ENCODE measurements at regions not wholly inside any gene's neighbourhood (a gene's known extent, or its start where the extent isn't known, plus 50 kb on each side); places are given as distances from the start of the nearest gene placed in this dataset.
A peak's percentile ranks its signal among the peaks of the same experiment; 100 is the strongest.

DNA sequence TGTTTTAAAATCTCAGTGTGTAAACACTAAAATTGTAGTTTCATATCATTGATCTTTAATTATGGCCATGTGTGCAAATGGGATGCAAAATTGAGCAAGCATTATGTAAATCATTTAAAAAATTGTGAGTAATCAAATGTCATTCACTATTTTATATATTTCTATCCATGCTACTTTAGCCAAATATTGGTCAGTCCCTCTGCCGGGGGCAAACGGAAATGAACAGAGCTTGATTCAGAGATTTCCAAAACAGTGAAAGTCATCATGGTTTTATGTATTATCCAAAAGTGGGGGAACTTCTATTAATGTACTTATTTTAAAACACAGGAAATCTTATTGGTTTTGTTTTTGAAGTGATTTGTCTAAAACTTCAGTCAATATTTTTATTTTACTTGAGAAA lies 219.1 kb downstream of the IRS2 start:
- H3K9me3 ChIP-seq (ENCODE audit: control insufficient read depth, low read length) = no peaks in the 10 kb centered on the region
- DNase-seq (ENCODE audit: low read depth) = no peak
- H3K4me3 ChIP-seq (ENCODE audit: low read length) = no peak overlapping the region
- no peaks in the 10 kb centered on the region for H3K27me3 ChIP-seq (replicated peaks; ENCODE audit: control insufficient read depth, insufficient read depth, low read length)
- H3K36me3 ChIP-seq (ENCODE audit: control insufficient read depth, insufficient read depth, low read length, severe bottlenecking) = no peaks in the 10 kb centered on the region
- no peaks in the 10 kb centered on the region for H3K4me1 ChIP-seq (ENCODE audit: control insufficient read depth, insufficient read depth, low read length)
- no peak overlapping the region for H3K9ac ChIP-seq (ENCODE audit: low read length)

DNA sequence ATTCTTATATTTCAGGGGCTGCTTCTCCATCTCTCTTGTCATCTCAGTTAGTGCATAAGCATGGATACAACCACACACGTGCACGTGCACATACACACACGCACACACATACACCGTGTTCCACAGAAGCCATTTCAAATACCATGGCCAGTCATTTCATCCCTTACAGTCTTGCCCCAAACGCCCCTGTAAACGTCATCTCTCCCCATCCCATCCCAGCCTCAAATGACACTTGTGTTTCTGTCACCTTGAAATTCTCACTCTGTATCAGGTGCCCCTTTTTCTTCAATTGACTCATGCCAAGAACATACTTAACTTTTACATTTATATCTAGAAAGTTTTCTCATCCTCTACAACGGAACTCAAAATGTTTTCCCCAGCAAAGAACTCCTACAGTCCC lies 220.5 kb downstream of the IRS2 start:
- H3K4me3 ChIP-seq (ENCODE audit: low read length) = no peak overlapping the region
- H3K4me1 ChIP-seq (ENCODE audit: control insufficient read depth, insufficient read depth, low read length) = no peaks in the 10 kb centered on the region
- no peaks in the 10 kb centered on the region for H3K27me3 ChIP-seq (replicated peaks; ENCODE audit: control insufficient read depth, insufficient read depth, low read length)
- no peak for DNase-seq (ENCODE audit: low read depth)
- no peaks in the 10 kb centered on the region for H3K36me3 ChIP-seq (ENCODE audit: control insufficient read depth, insufficient read depth, low read length, severe bottlenecking)
- H3K9me3 ChIP-seq (ENCODE audit: control insufficient read depth, low read length) = no peaks in the 10 kb centered on the region
- no peak overlapping the region for H3K9ac ChIP-seq (ENCODE audit: low read length)

DNA sequence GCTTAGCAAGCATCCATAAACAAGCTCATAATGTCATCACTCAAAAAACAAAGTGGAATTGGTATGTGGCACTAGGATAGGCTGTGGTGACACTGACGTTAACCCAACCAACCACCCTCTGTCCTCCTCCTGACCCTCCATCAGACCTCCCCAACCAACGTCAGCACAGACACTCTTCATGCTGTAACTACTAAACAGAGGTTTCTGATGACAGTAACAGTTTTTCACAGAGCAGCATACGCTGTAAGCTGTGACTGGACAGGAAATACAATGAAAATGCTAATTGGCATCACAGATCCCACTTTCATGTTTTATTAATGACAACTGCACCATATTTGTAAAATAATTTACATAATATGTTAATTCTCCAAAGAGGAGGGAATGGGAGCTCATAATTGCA lies 238.0 kb downstream of the IRS2 start:
- H3K36me3 ChIP-seq (ENCODE audit: control insufficient read depth, insufficient read depth, low read length, severe bottlenecking) = no peaks in the 10 kb centered on the region
- H3K9ac ChIP-seq (ENCODE audit: low read length) = no peak overlapping the region
- H3K27me3 ChIP-seq (replicated peaks; ENCODE audit: control insufficient read depth, insufficient read depth, low read length) = peaks cover 5% of the 10 kb centered on the region
- DNase-seq (ENCODE audit: low read depth) = no peak
- H3K4me1 ChIP-seq (ENCODE audit: control insufficient read depth, insufficient read depth, low read length) = no peaks in the 10 kb centered on the region
- H3K4me3 ChIP-seq (ENCODE audit: low read length) = no peak overlapping the region
- H3K9me3 ChIP-seq (ENCODE audit: control insufficient read depth, low read length) = no peaks in the 10 kb centered on the region

DNA sequence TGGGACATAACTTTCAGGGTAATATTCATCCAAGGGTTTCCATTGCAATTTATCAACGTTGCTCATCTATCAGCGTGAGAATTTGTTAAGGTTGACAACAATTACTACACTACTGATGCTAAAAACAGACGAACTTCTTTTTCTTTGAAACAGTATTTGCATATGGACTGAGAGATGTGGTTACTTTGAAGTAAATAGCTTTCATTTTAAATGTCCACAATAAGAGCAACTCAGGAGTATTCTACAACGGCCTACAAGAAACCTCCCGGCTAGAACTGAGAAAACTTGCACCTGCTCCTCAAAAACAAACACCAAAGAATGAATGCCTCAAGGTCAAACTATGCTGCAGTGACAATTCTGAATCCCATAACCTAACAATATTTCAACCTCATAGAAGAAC lies 238.4 kb downstream of the IRS2 start:
- no peaks in the 10 kb centered on the region for H3K9me3 ChIP-seq (ENCODE audit: control insufficient read depth, low read length)
- no peaks in the 10 kb centered on the region for H3K36me3 ChIP-seq (ENCODE audit: control insufficient read depth, insufficient read depth, low read length, severe bottlenecking)
- DNase-seq (ENCODE audit: low read depth) = no peak
- peaks cover 5% of the 10 kb centered on the region for H3K27me3 ChIP-seq (replicated peaks; ENCODE audit: control insufficient read depth, insufficient read depth, low read length)
- H3K4me1 ChIP-seq (ENCODE audit: control insufficient read depth, insufficient read depth, low read length) = no peaks in the 10 kb centered on the region
- H3K9ac ChIP-seq (ENCODE audit: low read length) = no peak overlapping the region
- no peak overlapping the region for H3K4me3 ChIP-seq (ENCODE audit: low read length)

DNA sequence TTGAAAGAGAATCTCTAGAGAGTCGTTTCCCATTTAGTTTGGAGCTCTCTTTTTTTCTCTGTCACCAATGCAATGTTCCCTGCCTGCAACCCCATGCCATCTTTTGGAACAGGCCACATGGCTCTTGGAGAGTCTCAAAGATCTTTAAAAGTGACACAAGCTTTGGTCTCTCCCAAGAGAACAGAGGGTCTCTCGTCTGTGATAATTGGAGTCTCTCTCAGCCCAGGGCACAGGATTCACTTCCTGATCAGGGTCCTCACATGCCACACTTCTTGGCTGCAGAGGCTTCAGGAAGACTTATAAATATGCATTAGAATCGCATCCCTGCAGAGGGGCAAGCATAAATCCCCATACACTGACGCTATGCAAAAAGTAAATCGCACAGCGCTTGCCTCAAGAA lies 240.5 kb downstream of the IRS2 start:
- no peak for DNase-seq (ENCODE audit: low read depth)
- H3K9me3 ChIP-seq (ENCODE audit: control insufficient read depth, low read length) = no peaks in the 10 kb centered on the region
- no peak overlapping the region for H3K9ac ChIP-seq (ENCODE audit: low read length)
- peaks cover 5% of the 10 kb centered on the region for H3K27me3 ChIP-seq (replicated peaks; ENCODE audit: control insufficient read depth, insufficient read depth, low read length)
- H3K4me1 ChIP-seq (ENCODE audit: control insufficient read depth, insufficient read depth, low read length) = no peaks in the 10 kb centered on the region
- H3K36me3 ChIP-seq (ENCODE audit: control insufficient read depth, insufficient read depth, low read length, severe bottlenecking) = no peaks in the 10 kb centered on the region
- H3K4me3 ChIP-seq (ENCODE audit: low read length) = no peak overlapping the region

DNA sequence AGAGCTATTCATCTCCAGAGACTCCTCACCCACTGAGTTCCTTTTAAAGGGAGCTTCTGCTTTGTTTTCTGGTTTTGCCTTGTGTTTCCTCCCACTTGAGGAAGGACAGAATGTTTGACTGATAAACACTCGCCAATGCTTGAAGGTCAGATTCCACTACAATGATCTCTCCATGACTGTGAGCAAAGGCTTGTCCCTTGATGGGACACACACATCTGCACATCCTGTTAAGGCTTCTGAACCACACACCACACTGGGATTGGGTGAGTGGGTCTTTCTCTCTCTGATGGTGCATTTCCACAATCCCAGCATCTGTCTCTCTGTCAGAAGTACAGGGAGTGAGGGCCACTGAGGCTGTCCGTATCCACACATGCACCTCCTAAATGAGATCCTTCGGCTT lies 245.3 kb downstream of the IRS2 start:
- Histone ChIP-seq H3K4me3 (ENCODE audit: low read length) (no peak overlapping the region), H3K9me3 (ENCODE audit: control insufficient read depth, low read length) (no peaks in the 10 kb centered on the region), H3K27me3 (replicated peaks; ENCODE audit: control insufficient read depth, insufficient read depth, low read length) (peaks cover 10% of the 10 kb centered on the region), H3K9ac (ENCODE audit: low read length) (no peak overlapping the region), H3K36me3 (ENCODE audit: control insufficient read depth, insufficient read depth, low read length, severe bottlenecking) (no peaks in the 10 kb centered on the region), H3K4me1 (ENCODE audit: control insufficient read depth, insufficient read depth, low read length) (no peaks in the 10 kb centered on the region)
- no peak for DNase-seq (ENCODE audit: low read depth)

DNA sequence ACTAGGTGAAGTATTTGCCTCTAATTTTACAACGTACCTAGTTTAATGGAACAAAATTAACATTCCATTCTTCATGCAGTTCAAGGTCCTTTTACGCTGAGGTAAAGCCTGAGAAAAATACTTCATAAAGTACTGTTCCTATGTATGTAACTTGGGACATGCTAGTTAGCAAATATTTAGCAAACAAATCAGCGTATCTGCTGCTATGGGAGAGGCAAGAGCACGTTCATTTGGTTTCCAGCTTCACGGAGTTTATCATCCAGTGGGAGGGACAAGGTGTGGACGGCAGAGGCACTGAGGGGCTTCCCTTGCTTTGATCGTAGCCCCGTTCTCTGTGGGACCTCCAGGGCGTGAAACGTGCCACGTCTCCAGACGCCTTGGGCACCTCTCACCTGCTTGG lies 248.8 kb downstream of the IRS2 start:
- H3K4me3 ChIP-seq (ENCODE audit: low read length) = no peak overlapping the region

DNA sequence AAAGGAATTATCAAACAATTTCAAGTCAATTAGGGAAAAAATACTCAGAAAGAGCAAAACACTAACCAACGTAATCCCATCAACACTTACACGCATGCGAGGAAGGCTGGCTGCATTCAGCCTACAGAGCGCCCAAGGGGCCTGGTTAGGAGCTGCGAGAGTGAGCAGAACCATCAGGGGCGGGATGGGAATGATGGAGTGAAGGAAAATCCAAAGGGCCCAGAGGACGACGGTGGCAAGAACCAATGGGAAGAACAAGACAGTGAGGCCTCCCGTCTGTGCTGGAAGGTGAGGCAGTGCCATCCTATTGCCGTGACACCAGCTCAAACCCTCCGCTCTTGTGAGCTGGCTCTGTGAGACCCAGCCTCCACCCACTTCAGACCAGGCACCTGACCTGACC lies 253.0 kb downstream of the IRS2 start:
- Histone ChIP-seq H3K4me3 (ENCODE audit: low read length) (no peak overlapping the region), H3K4me1 (ENCODE audit: control insufficient read depth, insufficient read depth, low read length) (no peaks in the 10 kb centered on the region), H3K9me3 (ENCODE audit: control insufficient read depth, low read length) (no peaks in the 10 kb centered on the region), H3K36me3 (ENCODE audit: control insufficient read depth, insufficient read depth, low read length, severe bottlenecking) (no peaks in the 10 kb centered on the region), H3K27me3 (replicated peaks; ENCODE audit: control insufficient read depth, insufficient read depth, low read length) (peaks cover 3% of the 10 kb centered on the region), H3K9ac (ENCODE audit: low read length) (no peak overlapping the region)
- no peak for DNase-seq (ENCODE audit: low read depth)

More for the DNA sequence above, 248.8 kb downstream of the IRS2 start:
- H3K27me3 ChIP-seq (replicated peaks; ENCODE audit: control insufficient read depth, insufficient read depth, low read length) = peaks cover 4% of the 10 kb centered on the region
- H3K9ac ChIP-seq (ENCODE audit: low read length) = no peak overlapping the region
- no peaks in the 10 kb centered on the region for H3K36me3 ChIP-seq (ENCODE audit: control insufficient read depth, insufficient read depth, low read length, severe bottlenecking)
- no peak for DNase-seq (ENCODE audit: low read depth)
- no peaks in the 10 kb centered on the region for H3K4me1 ChIP-seq (ENCODE audit: control insufficient read depth, insufficient read depth, low read length)
- no peaks in the 10 kb centered on the region for H3K9me3 ChIP-seq (ENCODE audit: control insufficient read depth, low read length)

DNA sequence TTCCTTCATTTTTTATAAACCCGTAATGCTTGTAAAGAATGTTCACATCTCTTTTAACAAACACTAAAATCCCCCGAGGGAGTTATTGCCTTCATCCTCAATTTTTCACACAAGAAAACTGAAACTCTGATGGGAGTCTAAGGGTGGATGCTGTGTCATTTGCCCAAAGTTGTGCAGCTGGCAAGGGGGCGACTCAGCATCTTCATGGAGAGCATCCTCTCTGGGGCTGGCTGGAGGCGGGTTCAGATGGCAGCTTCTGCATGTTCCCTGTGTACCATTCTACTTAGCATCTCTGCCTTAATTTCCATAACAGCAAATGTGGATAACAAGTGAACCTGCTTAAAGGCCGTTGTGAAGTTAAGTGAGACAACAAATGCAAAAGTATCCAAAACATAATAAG lies 256.4 kb downstream of the IRS2 start:
- DNase-seq (ENCODE audit: low read depth) = no peak
- no peak overlapping the region for H3K9ac ChIP-seq (ENCODE audit: low read length)
- H3K4me1 ChIP-seq (ENCODE audit: control insufficient read depth, insufficient read depth, low read length) = no peaks in the 10 kb centered on the region
- H3K9me3 ChIP-seq (ENCODE audit: control insufficient read depth, low read length) = no peaks in the 10 kb centered on the region
- no peak overlapping the region for H3K4me3 ChIP-seq (ENCODE audit: low read length)
- H3K27me3 ChIP-seq (replicated peaks; ENCODE audit: control insufficient read depth, insufficient read depth, low read length) = no peaks in the 10 kb centered on the region
- H3K36me3 ChIP-seq (ENCODE audit: control insufficient read depth, insufficient read depth, low read length, severe bottlenecking) = no peaks in the 10 kb centered on the region

DNA sequence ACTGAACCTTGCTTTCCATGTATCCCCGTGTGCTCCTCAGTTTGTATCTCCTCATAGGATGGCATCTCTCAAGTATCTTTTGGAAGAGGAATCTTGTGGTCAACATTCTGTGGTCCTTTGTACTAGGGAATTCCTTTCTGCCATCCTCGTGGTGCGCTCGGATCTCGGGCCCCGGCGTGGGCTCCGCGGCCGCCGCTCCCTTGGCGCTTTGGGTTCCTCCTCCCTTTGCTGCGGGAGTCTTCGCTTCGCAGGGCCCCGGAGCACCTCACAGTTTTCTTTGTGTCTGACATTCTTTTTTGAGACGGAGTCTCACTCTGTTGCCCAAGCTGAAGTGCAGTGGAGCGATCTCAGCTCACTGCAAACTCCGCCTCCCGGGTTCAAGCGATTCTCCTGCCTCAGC lies 264.7 kb downstream of the IRS2 start:
- H3K9me3 ChIP-seq (ENCODE audit: control insufficient read depth, low read length) = no peaks in the 10 kb centered on the region
- no peak for DNase-seq (ENCODE audit: low read depth)
- H3K36me3 ChIP-seq (ENCODE audit: control insufficient read depth, insufficient read depth, low read length, severe bottlenecking) = no peaks in the 10 kb centered on the region
- H3K4me3 ChIP-seq (ENCODE audit: low read length) = no peak overlapping the region
- H3K4me1 ChIP-seq (ENCODE audit: control insufficient read depth, insufficient read depth, low read length) = no peaks in the 10 kb centered on the region
- no peak overlapping the region for H3K9ac ChIP-seq (ENCODE audit: low read length)
- peaks cover 4% of the 10 kb centered on the region for H3K27me3 ChIP-seq (replicated peaks; ENCODE audit: control insufficient read depth, insufficient read depth, low read length)

DNA sequence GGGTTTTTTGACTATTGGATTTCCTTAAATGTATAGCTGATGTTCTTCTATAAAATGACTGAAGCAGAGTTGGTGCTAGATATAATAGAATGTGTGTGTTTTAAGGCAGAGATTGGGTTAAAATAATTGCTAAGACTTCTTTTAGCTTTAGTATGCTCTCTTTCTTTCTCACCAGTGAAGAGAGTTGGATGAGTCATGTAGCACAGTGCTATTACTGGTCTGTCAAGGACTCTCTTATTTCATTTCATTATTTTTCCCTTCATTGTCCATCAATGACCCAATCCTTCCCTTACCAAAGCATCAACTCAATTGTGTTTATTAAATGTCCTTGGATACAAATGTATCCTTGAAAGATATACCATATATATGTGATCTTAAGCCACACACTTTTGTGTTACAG lies 268.9 kb downstream of the IRS2 start:
- H3K9ac ChIP-seq (ENCODE audit: low read length) = no peak overlapping the region
- H3K27me3 ChIP-seq (replicated peaks; ENCODE audit: control insufficient read depth, insufficient read depth, low read length) = peaks cover 4% of the 10 kb centered on the region
- H3K36me3 ChIP-seq (ENCODE audit: control insufficient read depth, insufficient read depth, low read length, severe bottlenecking) = no peaks in the 10 kb centered on the region
- no peaks in the 10 kb centered on the region for H3K4me1 ChIP-seq (ENCODE audit: control insufficient read depth, insufficient read depth, low read length)
- no peaks in the 10 kb centered on the region for H3K9me3 ChIP-seq (ENCODE audit: control insufficient read depth, low read length)
- H3K4me3 ChIP-seq (ENCODE audit: low read length) = no peak overlapping the region
- DNase-seq (ENCODE audit: low read depth) = peak; percentile 7

DNA sequence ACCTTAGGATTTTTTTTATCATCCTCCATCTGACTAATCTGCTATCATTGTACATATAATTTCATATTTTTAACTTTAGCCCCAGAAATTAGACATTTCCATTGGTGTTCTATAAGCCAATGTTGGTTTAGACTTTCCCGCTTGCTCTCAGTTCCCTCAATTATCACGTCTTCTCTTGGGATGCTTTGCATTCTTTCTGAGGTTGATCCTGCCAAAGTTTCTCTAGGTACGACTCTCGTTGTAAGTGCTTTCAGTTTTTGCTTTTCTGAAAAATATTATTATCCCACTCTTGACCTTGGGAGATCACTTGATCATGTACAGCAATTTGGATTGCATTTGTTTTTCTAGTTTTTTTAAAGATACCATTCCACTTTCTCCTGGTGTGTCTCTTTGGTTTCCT lies 270.2 kb downstream of the IRS2 start:
- H3K4me1 ChIP-seq (ENCODE audit: control insufficient read depth, insufficient read depth, low read length) = no peaks in the 10 kb centered on the region
- no peak for DNase-seq (ENCODE audit: low read depth)
- H3K9me3 ChIP-seq (ENCODE audit: control insufficient read depth, low read length) = no peaks in the 10 kb centered on the region
- peaks cover 4% of the 10 kb centered on the region for H3K27me3 ChIP-seq (replicated peaks; ENCODE audit: control insufficient read depth, insufficient read depth, low read length)
- no peaks in the 10 kb centered on the region for H3K36me3 ChIP-seq (ENCODE audit: control insufficient read depth, insufficient read depth, low read length, severe bottlenecking)
- no peak overlapping the region for H3K9ac ChIP-seq (ENCODE audit: low read length)
- no peak overlapping the region for H3K4me3 ChIP-seq (ENCODE audit: low read length)
